Lung (tissue), 11 donors: ENCODE measurements at regions not wholly inside any gene's neighbourhood (a gene's known extent, or its start where the extent isn't known, plus 50 kb on each side); places are given as distances from the start of the nearest gene placed in this dataset.

ENCODE experiments used
- ATAC-seq: fragments of 200-7000 bp; cut with Tn5 transposase; one replicate; pipeline ENCODE4 v1.9.1; 2020; ENCODE audit warnings: moderate number of reproducible peaks; ENCODE audit not compliant: insufficient read depth, low FRiP score
- DNase-seq, 3 donors: peaks; one replicate each; pipeline ENCODE4 v3.0.0-alpha.2; 2013 to 2017
- H3K27ac ChIP-seq, 2 donors: one replicate each; pipeline ENCODE4 v1.5.1; 2013; ENCODE audit warnings: mild to moderate bottlenecking in 2 of 2, moderate library complexity in 2 of 2, control low read depth in 1 of 2, inconsistent platforms in 1 of 2, low read depth in 1 of 2, low read length in 1 of 2
- H3K27me3 ChIP-seq, 3 donors: one replicate each; pipeline ENCODE4 v1.5.1; 2013; ENCODE audit warnings: low read length in 2 of 3; ENCODE audit not compliant: control insufficient read depth in 3 of 3, insufficient read depth in 3 of 3
- H3K36me3 ChIP-seq, 4 donors: one replicate each; pipeline ENCODE4 v1.5.1; 2013; ENCODE audit warnings: low read length in 4 of 4, mild to moderate bottlenecking in 1 of 4, moderate library complexity in 1 of 4; ENCODE audit not compliant: control insufficient read depth in 4 of 4, insufficient read depth in 4 of 4
- H3K4me1 ChIP-seq, 5 donors: one replicate each; pipeline ENCODE4 v1.5.1; 2013; ENCODE audit warnings: low read length in 5 of 5, mild to moderate bottlenecking in 2 of 5, moderate library complexity in 1 of 5; ENCODE audit not compliant: control insufficient read depth in 5 of 5, insufficient read depth in 5 of 5
- H3K4me3 ChIP-seq: one replicate; pipeline ENCODE4 v1.5.1; 2013; ENCODE audit warnings: mild to moderate bottlenecking, control low read depth, moderate library complexity
- H3K9ac ChIP-seq, 2 donors: one replicate each; pipeline ENCODE4 v1.5.1; 2013; ENCODE audit warnings: low read length in 2 of 2, control low read depth in 1 of 2; ENCODE audit not compliant: insufficient read depth in 1 of 2
- H3K9me3 ChIP-seq, 4 donors: one replicate each; pipeline ENCODE4 v1.5.1; 2013; ENCODE audit warnings: low read length in 3 of 4, mild to moderate bottlenecking in 1 of 4, moderate library complexity in 1 of 4; ENCODE audit not compliant: control insufficient read depth in 4 of 4, insufficient read depth in 3 of 4
- CTCF ChIP-seq: IDR thresholded peaks from 2 replicates; pipeline ENCODE4 v1.5.1; 2012; ENCODE audit warnings: mild to moderate bottlenecking; ENCODE audit errors: control extremely low read depth, extremely low read depth
- WGBS, 2 donors: extraction: QIAGEN DNeasy Blood & Tissue Kit; methylation state at CpG; one replicate each; pipeline ENCODE4 v1.1.7; 2013; 5-methylcytosine and 5-hydroxymethylcytosine counted together
- donor health status: control.
- donor health status: control.
- donor health status: Bipolar disorder and iron deficiency.
- donor health status: healthy.
- donor health status: DM: yes; HTN: yes; CAD: no.

- peaks cover 0 to 7% (median 3%) of the 10 kb centered on the region in 4 donors for H3K9me3 ChIP-seq
- no peak for ATAC-seq
- H3K27ac ChIP-seq: no peak overlapping the region
- no peak overlapping the region for H3K9ac ChIP-seq
- WGBS, 2 donors: 83 to 88% methylated on average over 1 of the region's 1 CpG
- H3K4me3 ChIP-seq: no peak overlapping the region
- no peaks in the 10 kb centered on the region for H3K4me1 ChIP-seq
- DNase-seq: no peak
- TF ChIP-seq CTCF: no peak
- H3K27me3 ChIP-seq: no peaks in the 10 kb centered on the region
- no peaks in the 10 kb centered on the region for H3K36me3 ChIP-seq
Observed at GRCh38 chr14:39621678-39622077, 189.4 kb upstream of the FBXO33 start.

GRCh38 chr14:39621223-39621622, 189.0 kb upstream of the FBXO33 start:
- Histone ChIP-seq H3K4me3 (no peak overlapping the region), H3K27me3 (no peaks in the 10 kb centered on the region), H3K27ac (no peak overlapping the region), H3K9ac (no peak overlapping the region), H3K4me1 (no peaks in the 10 kb centered on the region), H3K9me3 (peaks cover 0 to 7% (median 3%) of the 10 kb centered on the region in 4 donors), H3K36me3 (no peaks in the 10 kb centered on the region)
- 71 to 77% methylated on average over 2 of the region's 2 CpGs for WGBS, 2 donors
- ATAC-seq (no peak), DNase-seq (no peak)
- TF ChIP-seq CTCF: no peak

GRCh38 chr14:39617537-39617936, 185.3 kb upstream of the FBXO33 start:
- WGBS, 2 donors: 91% methylated on average over 1 of the region's 1 CpG
- DNase-seq (no peak), ATAC-seq (no peak)
- H3K4me1 ChIP-seq: no peaks in the 10 kb centered on the region
- no peak overlapping the region for H3K4me3 ChIP-seq
- H3K9me3 ChIP-seq: peaks cover 0 to 5% (median 2%) of the 10 kb centered on the region in 4 donors
- no peak overlapping the region for H3K27ac ChIP-seq
- TF ChIP-seq CTCF: no peak
- H3K9ac ChIP-seq: no peak overlapping the region
- H3K36me3 ChIP-seq: no peaks in the 10 kb centered on the region
- H3K27me3 ChIP-seq: no peaks in the 10 kb centered on the region

GRCh38 chr14:39615352-39615751, 183.1 kb upstream of the FBXO33 start:
- no peaks in the 10 kb centered on the region for H3K36me3 ChIP-seq
- no peak overlapping the region for H3K9ac ChIP-seq
- no peak for TF ChIP-seq CTCF
- no peaks in the 10 kb centered on the region for H3K27me3 ChIP-seq
- WGBS, 2 donors: 84 to 87% methylated on average over 2 of the region's 2 CpGs
- H3K4me3 ChIP-seq: no peak overlapping the region
- H3K9me3 ChIP-seq: peaks cover 0 to 5% (median 0%) of the 10 kb centered on the region in 4 donors
- H3K27ac ChIP-seq: no peak overlapping the region
- DNase-seq (no peak), ATAC-seq (no peak)
- no peaks in the 10 kb centered on the region for H3K4me1 ChIP-seq
